Subcutaneous abdominal adipose tissue (tissue), 5 donors: ENCODE measurements at regions not wholly inside any gene's neighbourhood (a gene's known extent, or its start where the extent isn't known, plus 50 kb on each side); places are given as distances from the start of the nearest gene placed in this dataset.
A peak's percentile ranks its signal among the peaks of the same experiment; 100 is the strongest.

ENCODE experiments used
- H3K27ac ChIP-seq: one replicate; pipeline ENCODE4 v1.7.0; 2013; ENCODE audit warnings: low read depth, mild to moderate bottlenecking, inconsistent platforms, low read length, moderate library complexity
- H3K27me3 ChIP-seq, 5 donors: one replicate each; pipeline ENCODE4 v1.7.0; 2013; ENCODE audit warnings: low read length in 5 of 5, inconsistent platforms in 1 of 5; ENCODE audit not compliant: control insufficient read depth in 5 of 5, insufficient read depth in 4 of 5
- H3K36me3 ChIP-seq, 5 donors: one replicate each; pipeline ENCODE4 v1.7.0; 2013; ENCODE audit warnings: low read length in 5 of 5; ENCODE audit not compliant: control insufficient read depth in 5 of 5, insufficient read depth in 5 of 5
- H3K4me1 ChIP-seq, 5 donors: one replicate each; pipeline ENCODE4 v1.7.0; 2013; ENCODE audit warnings: low read length in 5 of 5, mild to moderate bottlenecking in 3 of 5, moderate library complexity in 1 of 5; ENCODE audit not compliant: control insufficient read depth in 5 of 5, insufficient read depth in 5 of 5
- H3K4me3 ChIP-seq, 5 donors: one replicate each; pipeline ENCODE4 v1.7.0; 2013; ENCODE audit warnings: low read length in 5 of 5, low read depth in 1 of 5
- H3K9ac ChIP-seq, 5 donors: one replicate each; pipeline ENCODE4 v1.7.0; 2013; ENCODE audit warnings: low read length in 5 of 5, mild to moderate bottlenecking in 4 of 5, moderate library complexity in 3 of 5
- H3K9me3 ChIP-seq, 5 donors: one replicate each; pipeline ENCODE4 v1.7.0; 2013; ENCODE audit warnings: low read length in 5 of 5; ENCODE audit not compliant: control insufficient read depth in 5 of 5
- donor health status: healthy.
- donor health status: healthy.
- donor health status: healthy.
- donor health status: healthy.
- donor health status: healthy.

DNA sequence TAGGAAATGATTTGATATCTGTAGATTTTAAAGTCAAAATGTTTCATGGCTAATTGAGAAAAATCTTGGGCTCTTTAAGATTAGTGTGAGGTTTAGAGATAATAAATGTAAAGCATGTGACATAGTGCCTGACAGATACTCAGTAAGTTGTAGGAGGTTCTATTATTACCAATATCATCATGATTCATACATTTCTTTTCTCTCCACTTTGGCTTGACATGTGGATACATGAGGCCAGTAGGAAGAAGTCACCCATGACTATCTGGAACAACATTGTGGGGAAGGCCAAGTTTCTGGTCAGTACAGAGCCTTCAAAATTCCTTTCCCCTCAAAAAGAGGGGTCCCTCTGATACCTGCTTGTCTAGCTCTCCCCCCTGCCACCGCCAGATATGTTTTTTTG, 91.2 kb upstream of the SORBS2 start:
- H3K27me3 ChIP-seq: no peaks in the 10 kb centered on the region
- no peak overlapping the region for H3K27ac ChIP-seq
- H3K36me3 ChIP-seq: no peaks in the 10 kb centered on the region
- no peaks in the 10 kb centered on the region for H3K4me1 ChIP-seq
- no peak overlapping the region for H3K9ac ChIP-seq
- no peaks in the 10 kb centered on the region for H3K9me3 ChIP-seq
- H3K4me3 ChIP-seq: no peak overlapping the region

DNA sequence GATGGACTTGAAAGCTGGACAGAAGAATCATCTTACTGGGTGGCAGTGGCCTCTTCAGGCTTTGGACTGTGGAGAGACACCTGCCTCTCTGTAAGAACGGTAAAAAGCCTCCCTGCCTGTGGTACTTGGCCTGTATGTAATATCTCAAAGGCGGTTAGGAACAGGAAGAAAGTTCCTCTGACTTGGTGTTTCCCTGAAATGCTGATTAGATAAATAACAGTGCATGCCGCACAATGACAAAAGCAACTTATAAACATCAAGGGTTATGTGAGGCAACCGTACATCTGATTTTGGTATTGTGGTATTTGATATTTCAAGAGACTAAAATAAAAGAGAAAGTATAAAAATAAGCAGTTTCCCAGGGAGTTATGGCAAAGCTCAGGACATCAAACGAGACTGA, 92.4 kb upstream of the SORBS2 start:
- H3K4me3 ChIP-seq: no peak overlapping the region
- H3K27ac ChIP-seq: no peak overlapping the region
- no peaks in the 10 kb centered on the region for H3K9me3 ChIP-seq
- no peaks in the 10 kb centered on the region for H3K36me3 ChIP-seq
- H3K27me3 ChIP-seq: no peaks in the 10 kb centered on the region
- no peaks in the 10 kb centered on the region for H3K4me1 ChIP-seq
- no peak overlapping the region for H3K9ac ChIP-seq

DNA sequence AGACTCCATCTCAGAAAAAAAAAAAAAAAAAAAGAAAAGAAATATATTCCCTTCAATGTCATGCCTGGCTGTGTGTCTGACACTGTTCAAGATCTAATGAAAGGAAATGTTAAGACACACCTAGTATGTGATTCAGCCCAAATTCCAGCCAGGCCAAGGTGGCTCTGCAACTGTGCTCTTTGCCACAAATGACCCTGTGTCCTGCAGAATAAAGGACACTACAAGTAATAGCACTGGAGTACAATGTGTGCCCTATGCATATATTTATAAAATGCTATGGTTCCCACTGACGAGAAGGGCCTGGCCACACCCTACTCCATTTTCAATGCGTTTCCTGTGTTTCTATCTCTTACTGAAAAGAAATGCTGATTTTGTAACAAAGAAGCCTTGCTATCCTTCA, 98.0 kb upstream of the SORBS2 start:
- no peaks in the 10 kb centered on the region for H3K9me3 ChIP-seq
- H3K4me3 ChIP-seq: no peak overlapping the region
- peaks cover 0 to 4% (median 0%) of the 10 kb centered on the region in 5 donors for H3K4me1 ChIP-seq

DNA sequence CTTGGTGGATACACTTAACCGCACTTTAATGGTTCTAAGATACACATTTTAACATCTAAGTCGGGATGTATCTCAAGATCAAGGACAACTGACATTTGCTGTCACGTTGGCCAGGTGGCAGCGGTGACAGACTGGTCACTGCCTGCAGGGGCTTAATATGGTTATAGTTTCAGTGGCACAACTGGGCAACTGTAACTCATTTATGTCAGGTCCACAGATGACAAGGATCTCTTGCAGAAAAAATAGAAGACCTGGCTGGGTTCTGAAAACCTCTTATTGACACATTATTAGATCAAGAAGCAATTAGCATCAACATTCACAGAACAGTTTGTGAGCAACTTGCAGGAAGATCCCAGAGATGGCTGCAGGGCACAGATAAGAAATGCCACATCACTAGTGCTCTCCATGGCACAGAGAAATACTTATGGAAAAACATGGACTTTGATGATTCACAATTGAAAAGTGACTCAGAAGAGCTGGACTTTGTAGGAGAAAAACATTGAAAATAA, 99.6 kb upstream of the SORBS2 start:
- Histone ChIP-seq H3K36me3 (no peaks in the 10 kb centered on the region), H3K4me1 (peaks cover 0 to 4% (median 0%) of the 10 kb centered on the region in 5 donors), H3K9ac (no peak overlapping the region), H3K27me3 (no peaks in the 10 kb centered on the region), H3K9me3 (no peaks in the 10 kb centered on the region), H3K4me3 (no peak overlapping the region), H3K27ac (no peak overlapping the region)

More for the DNA sequence above, 98.0 kb upstream of the SORBS2 start:
- H3K27ac ChIP-seq: no peak overlapping the region
- H3K36me3 ChIP-seq: no peaks in the 10 kb centered on the region
- no peak overlapping the region for H3K9ac ChIP-seq
- H3K27me3 ChIP-seq: no peaks in the 10 kb centered on the region

DNA sequence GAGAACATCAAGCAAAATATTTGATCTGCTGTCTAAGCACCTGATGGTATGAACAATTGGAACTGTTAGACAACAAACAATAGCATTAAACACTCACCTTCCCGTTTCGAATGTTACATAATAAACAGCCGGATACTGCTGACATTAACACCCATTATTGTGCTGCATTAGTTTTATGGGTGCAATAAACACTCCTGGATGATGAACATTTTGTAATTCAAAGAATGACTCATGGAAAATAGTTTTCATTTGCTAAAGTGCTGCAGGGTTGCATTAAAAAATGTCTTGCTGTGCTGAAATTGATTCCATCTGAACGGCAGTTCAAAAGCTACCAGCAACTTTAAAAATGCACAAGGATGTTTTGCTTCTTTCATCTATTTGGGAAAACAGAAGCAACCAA, 100.8 kb upstream of the SORBS2 start:
- H3K36me3 ChIP-seq: no peaks in the 10 kb centered on the region
- no peaks in the 10 kb centered on the region for H3K9me3 ChIP-seq
- H3K27ac ChIP-seq: no peak overlapping the region
- no peaks in the 10 kb centered on the region for H3K27me3 ChIP-seq
- no peak overlapping the region for H3K4me3 ChIP-seq
- peaks cover 0 to 4% (median 0%) of the 10 kb centered on the region in 5 donors for H3K4me1 ChIP-seq
- peak overlapping the region in 1 of 5 donors; percentile 20 for H3K9ac ChIP-seq

DNA sequence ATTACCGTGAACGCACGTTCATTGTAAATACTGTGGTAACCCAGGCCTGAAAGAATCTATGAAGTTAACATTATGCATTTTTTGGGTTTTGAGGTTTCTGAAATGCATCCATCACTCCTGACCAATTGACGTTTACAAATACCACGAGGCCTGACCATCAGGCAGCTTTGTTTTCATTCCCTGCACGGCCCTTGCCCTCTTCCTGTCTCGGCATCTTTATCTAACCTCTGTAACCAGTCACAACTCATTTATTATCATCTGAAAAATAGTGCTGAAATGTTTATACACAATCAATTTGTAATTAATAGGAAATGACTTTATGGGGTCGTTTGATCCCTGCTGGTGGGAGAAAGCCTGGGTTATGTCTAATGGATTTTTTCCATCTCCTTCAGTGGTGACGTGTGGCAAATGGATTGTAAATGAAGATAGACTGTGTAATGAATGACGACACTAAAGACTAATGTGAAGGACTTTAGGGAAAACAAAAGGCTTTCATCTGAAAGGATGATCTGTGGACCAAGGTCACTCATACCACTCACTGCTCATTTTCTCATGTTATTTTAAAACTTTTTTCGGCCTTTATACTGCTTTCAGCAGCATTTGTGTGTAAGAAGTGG, 102.7 kb upstream of the SORBS2 start:
- Histone ChIP-seq H3K27me3 (peaks cover 0 to 2% (median 0%) of the 10 kb centered on the region in 5 donors), H3K27ac (no peak overlapping the region), H3K36me3 (no peaks in the 10 kb centered on the region), H3K4me1 (peaks cover 0 to 4% (median 0%) of the 10 kb centered on the region in 5 donors), H3K4me3 (no peak overlapping the region), H3K9ac (no peak overlapping the region), H3K9me3 (no peaks in the 10 kb centered on the region)

DNA sequence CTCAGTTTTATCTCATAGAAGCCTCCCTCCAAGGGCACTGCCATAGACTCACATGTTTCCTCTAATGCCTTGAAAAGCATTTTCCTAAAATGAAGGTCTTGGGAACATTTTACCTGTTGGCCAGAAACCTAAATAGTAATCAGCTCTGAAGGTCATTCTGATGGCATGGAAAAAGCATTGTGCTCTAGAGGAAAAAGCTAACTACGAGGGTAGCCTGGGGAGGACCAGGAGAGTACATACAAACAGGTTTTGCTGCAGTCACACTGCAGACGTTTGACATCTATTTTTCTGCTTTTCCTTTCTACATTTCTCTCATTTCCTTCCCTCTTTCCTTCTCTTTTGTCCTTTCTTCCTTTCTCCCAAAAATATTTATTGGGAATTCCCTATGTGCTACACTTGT, 103.3 kb upstream of the SORBS2 start:
- Histone ChIP-seq H3K4me1 (peaks cover 0 to 4% (median 0%) of the 10 kb centered on the region in 5 donors), H3K36me3 (no peaks in the 10 kb centered on the region), H3K27me3 (peaks cover 0 to 2% (median 0%) of the 10 kb centered on the region in 5 donors), H3K9me3 (no peaks in the 10 kb centered on the region), H3K4me3 (no peak overlapping the region), H3K27ac (no peak overlapping the region), H3K9ac (no peak overlapping the region)

DNA sequence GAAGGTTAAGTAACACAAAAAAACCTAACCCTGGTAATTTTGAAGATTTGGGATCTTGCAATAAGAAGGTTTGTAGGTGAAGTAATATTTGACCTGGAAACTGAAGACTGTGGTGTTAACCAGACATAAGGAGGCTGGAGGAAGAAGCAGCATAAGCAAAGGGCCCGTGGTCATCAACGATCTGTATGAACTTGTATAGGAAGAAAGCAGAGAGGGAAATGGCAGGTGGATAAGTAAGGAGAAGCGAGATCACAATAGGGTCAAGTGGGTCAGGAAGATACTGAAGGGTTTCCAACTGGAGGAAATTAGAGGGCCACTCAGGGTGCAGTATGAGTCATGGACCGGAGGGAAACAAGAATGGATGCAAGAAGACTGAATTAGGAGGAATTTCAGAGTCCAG, 103.8 kb upstream of the SORBS2 start:
- Histone ChIP-seq H3K4me3 (no peak overlapping the region), H3K27ac (no peak overlapping the region), H3K9me3 (no peaks in the 10 kb centered on the region), H3K9ac (no peak overlapping the region), H3K4me1 (peaks cover 0 to 4% (median 0%) of the 10 kb centered on the region in 5 donors), H3K27me3 (peaks cover 0 to 2% (median 0%) of the 10 kb centered on the region in 5 donors), H3K36me3 (no peaks in the 10 kb centered on the region)

DNA sequence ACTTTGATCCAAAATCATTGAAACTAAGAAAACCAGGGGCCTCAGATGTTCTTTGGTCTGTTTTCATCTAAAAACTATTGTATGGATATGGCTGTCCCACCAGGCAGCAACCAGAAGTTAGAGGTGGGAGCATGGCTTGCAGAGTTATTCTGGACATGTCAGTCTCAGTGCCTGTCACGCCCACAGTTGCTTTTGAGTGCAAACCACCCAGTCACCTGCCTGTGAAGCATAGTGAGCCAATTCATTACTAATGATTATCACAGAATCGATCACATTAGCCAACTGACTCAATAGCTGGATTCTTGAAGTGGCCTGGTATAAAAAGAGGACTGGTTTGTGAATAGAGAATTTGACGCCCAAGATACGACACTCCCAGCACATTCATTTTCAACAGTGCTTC, 104.2 kb upstream of the SORBS2 start:
- Histone ChIP-seq H3K36me3 (no peaks in the 10 kb centered on the region), H3K27me3 (peaks cover 0 to 2% (median 0%) of the 10 kb centered on the region in 5 donors), H3K4me3 (no peak overlapping the region), H3K9me3 (no peaks in the 10 kb centered on the region), H3K4me1 (peaks cover 0 to 4% (median 0%) of the 10 kb centered on the region in 5 donors), H3K27ac (no peak overlapping the region), H3K9ac (no peak overlapping the region)

DNA sequence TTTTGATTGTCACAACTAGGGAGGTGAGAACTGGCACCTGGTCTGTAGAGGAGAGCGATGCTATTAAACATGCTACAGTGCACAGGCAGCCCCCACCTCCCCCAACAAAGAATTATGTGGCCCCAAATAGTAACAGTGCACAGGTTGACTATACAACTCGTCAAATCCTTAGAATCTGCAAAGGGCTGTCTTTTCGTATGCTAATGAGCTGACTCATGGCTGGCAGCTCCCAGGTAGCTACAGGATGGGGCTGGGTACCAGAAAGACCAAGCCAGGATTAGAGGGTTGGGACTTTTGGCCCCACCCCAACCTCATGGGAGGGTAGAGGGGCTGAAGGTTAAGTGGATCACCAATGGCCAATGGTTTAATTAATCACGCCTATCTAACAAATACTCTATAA, 104.7 kb upstream of the SORBS2 start:
- Histone ChIP-seq H3K27me3 (peaks cover 0 to 2% (median 0%) of the 10 kb centered on the region in 5 donors), H3K27ac (no peak overlapping the region), H3K4me1 (peaks cover 0 to 5% (median 0%) of the 10 kb centered on the region in 5 donors), H3K9ac (no peak overlapping the region), H3K4me3 (no peak overlapping the region), H3K36me3 (no peaks in the 10 kb centered on the region), H3K9me3 (no peaks in the 10 kb centered on the region)
